ENCODE measurements at regions not wholly inside any gene's neighbourhood (a gene's known extent, or its start where the extent isn't known, plus 50 kb on each side); places are given as distances from the start of the nearest gene placed in this dataset.

- WGBS, 2 donors = 86 to 91% methylated on average over 1 of the region's 1 CpG
- TF ChIP-seq, protein P1, sequence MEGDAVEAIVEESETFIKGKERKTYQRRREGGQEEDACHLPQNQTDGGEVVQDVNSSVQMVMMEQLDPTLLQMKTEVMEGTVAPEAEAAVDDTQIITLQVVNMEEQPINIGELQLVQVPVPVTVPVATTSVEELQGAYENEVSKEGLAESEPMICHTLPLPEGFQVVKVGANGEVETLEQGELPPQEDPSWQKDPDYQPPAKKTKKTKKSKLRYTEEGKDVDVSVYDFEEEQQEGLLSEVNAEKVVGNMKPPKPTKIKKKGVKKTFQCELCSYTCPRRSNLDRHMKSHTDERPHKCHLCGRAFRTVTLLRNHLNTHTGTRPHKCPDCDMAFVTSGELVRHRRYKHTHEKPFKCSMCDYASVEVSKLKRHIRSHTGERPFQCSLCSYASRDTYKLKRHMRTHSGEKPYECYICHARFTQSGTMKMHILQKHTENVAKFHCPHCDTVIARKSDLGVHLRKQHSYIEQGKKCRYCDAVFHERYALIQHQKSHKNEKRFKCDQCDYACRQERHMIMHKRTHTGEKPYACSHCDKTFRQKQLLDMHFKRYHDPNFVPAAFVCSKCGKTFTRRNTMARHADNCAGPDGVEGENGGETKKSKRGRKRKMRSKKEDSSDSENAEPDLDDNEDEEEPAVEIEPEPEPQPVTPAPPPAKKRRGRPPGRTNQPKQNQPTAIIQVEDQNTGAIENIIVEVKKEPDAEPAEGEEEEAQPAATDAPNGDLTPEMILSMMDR (IDR thresholded peaks at IDR 0.05) = no peak
- no peak for TF ChIP-seq POLR2A (IDR thresholded peaks at IDR 0.05)
- Histone ChIP-seq H3K4me1 (no peaks in the 10 kb centered on the region), H3K27me3 (no peaks in the 10 kb centered on the region), H3K9me3 (no peaks in the 10 kb centered on the region), H3K4me3 (no peak overlapping the region), H3K36me3 (ENCODE audit: low read depth, missing control alignments) (no peaks in the 10 kb centered on the region), H3K27ac (no peak overlapping the region)
- no peak for DNase-seq
- intact Hi-C loops (cut with DNase I; ENCODE audit: low total_unique reads) = no loop called here
Observed at GRCh38 chr12:124240493-124240892, 54.4 kb upstream of the RFLNA start.

DNA sequence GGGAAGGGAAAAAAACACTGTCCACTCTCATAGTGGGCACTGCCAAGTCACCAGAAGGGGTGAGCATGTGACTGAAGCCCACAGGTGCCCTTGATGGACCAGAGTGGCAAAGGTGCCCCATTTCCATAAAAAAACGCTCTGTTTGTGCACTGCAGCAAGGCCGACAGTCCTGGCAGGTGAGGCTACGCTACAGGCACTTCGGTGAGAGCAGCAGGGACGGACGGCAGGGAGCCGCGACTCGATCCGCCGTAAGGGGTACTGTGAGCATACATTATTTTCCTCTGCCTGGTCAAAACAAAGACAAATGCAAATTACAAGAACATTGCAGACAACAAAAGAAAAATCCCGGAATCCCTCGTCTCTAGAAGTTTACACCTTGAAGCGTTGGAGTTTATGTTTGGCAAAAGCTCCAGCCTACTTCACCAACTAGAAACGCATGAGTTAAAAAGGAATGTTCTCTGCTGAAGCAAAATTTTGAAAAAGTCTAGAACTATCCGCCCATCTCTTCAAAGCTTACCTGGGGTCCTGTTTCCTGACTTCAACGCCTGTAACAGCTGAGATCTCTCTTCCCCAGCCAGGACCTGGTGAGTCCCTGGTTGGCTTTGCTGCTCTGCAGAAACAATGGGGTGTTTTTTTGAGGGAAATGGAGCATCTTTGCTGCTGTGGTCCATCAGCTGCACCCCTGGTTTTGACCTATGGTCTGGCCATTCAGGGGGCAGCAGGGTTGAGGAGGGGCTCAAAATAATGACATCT lies 52.9 kb upstream of the RFLNA start:
- intact Hi-C loops (cut with DNase I; ENCODE audit: low total_unique reads) = no loop called here
- H3K27ac ChIP-seq = no peak overlapping the region
- H3K36me3 ChIP-seq (ENCODE audit: low read depth, missing control alignments) = no peaks in the 10 kb centered on the region
- H3K27me3 ChIP-seq = no peaks in the 10 kb centered on the region
- H3K4me3 ChIP-seq = no peak overlapping the region
- no peaks in the 10 kb centered on the region for H3K9me3 ChIP-seq
- H3K4me1 ChIP-seq = no peaks in the 10 kb centered on the region
- TF ChIP-seq, protein P1 (IDR thresholded peaks at IDR 0.05) = no peak
- TF ChIP-seq POLR2A (IDR thresholded peaks at IDR 0.05) = no peak
- 83 to 90% methylated on average over 17 of the region's 17 CpGs for WGBS, 2 donors
- no peak for DNase-seq

DNA sequence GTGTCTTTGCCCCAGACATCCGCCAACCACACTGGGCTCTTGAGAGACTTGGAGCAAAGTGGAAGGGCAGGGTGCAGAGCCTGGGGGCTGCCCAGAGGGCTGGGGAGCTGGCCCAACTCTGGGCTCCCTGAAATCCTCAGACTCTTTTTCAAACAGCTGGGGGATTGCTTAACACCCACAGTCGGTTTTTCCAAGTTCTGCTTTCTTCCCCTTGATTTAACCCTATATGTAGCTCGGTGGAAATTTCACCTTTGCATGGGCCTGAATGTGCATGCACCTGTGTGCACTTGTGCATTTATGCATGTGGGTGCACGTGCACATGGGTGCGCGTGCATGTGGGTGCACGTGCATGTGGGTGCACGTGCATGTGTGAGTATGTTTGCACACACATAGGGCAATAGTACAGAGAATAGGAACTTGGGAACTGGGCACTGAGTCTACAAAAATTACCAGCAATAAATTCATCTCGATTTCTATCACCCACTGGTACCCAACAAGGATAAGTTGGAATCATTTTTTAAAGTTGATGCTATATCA lies 52.3 kb upstream of the RFLNA start:
- H3K36me3 ChIP-seq (ENCODE audit: low read depth, missing control alignments) = no peaks in the 10 kb centered on the region
- no peak overlapping the region for H3K4me3 ChIP-seq
- no peaks in the 10 kb centered on the region for H3K4me1 ChIP-seq
- no peak overlapping the region for H3K27ac ChIP-seq
- 80 to 85% methylated on average over 9 of the region's 9 CpGs for WGBS, 2 donors
- DNase-seq = no peak
- TF ChIP-seq, protein P1 (IDR thresholded peaks at IDR 0.05) = no peak
- no peak for TF ChIP-seq POLR2A (IDR thresholded peaks at IDR 0.05)
- intact Hi-C loops (cut with DNase I; ENCODE audit: low total_unique reads) = no loop called here
- no peaks in the 10 kb centered on the region for H3K9me3 ChIP-seq
- H3K27me3 ChIP-seq = no peaks in the 10 kb centered on the region

- 91 to 97% methylated on average over 4 of the region's 4 CpGs for WGBS, 2 donors
- no peaks in the 10 kb centered on the region for H3K9me3 ChIP-seq
- intact Hi-C loops (cut with DNase I; ENCODE audit: low total_unique reads) = no loop called here
Observed at GRCh38 chr12:124243936-124244335, 51.0 kb upstream of the RFLNA start.

More at GRCh38 chr12:124243936-124244335, 51.0 kb upstream of the RFLNA start:
- no peaks in the 10 kb centered on the region for H3K27me3 ChIP-seq
- H3K4me1 ChIP-seq = no peaks in the 10 kb centered on the region
- no peak for DNase-seq
- H3K27ac ChIP-seq = no peak overlapping the region
- H3K36me3 ChIP-seq (ENCODE audit: low read depth, missing control alignments) = no peaks in the 10 kb centered on the region
- H3K4me3 ChIP-seq = no peak overlapping the region
- TF ChIP-seq, protein P1 (IDR thresholded peaks at IDR 0.05) = no peak

All from testis (tissue), 2 donors.